B cell (primary cell): ENCODE measurements at regions not wholly inside any gene's neighbourhood (a gene's known extent, or its start where the extent isn't known, plus 50 kb on each side); places are given as distances from the start of the nearest gene placed in this dataset.

ENCODE experiments used
- EZH2 ChIP-seq: IDR thresholded peaks from 2 replicates; pipeline ENCODE4 v1.6.1; 2012; ENCODE audit warnings: borderline replicate concordance, low read depth, mild to moderate bottlenecking, moderate library complexity, low read length; ENCODE audit not compliant: insufficient read depth, poor library complexity, severe bottlenecking
- TF ChIP-seq, protein P1 (sequence below): fragments of 200-600 bp; IDR thresholded peaks from one replicate; pipeline ENCODE4 v1.8.0; 2022; ENCODE audit warnings: antibody characterized with exemption, mild to moderate bottlenecking

DNA sequence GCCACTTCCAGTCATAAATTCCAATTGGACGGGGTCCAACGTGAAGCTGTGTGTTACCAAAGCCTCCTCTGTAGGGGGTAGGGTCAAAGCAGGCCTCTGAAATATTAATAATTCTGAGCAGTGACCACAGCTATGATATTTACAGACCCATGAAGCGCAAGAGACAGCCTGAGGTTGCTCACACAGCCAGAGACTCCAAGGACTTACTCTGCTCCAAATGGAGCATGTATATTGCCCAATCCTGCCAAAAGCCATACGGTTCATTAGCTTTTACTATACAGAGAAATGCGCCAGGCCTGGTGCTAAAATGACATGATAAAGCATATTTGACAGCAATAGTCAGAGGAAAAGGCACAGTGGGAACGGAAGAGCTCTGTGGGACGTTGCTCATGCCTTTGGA, 151.3 kb downstream of the PAH start:
- TF ChIP-seq, protein P1, sequence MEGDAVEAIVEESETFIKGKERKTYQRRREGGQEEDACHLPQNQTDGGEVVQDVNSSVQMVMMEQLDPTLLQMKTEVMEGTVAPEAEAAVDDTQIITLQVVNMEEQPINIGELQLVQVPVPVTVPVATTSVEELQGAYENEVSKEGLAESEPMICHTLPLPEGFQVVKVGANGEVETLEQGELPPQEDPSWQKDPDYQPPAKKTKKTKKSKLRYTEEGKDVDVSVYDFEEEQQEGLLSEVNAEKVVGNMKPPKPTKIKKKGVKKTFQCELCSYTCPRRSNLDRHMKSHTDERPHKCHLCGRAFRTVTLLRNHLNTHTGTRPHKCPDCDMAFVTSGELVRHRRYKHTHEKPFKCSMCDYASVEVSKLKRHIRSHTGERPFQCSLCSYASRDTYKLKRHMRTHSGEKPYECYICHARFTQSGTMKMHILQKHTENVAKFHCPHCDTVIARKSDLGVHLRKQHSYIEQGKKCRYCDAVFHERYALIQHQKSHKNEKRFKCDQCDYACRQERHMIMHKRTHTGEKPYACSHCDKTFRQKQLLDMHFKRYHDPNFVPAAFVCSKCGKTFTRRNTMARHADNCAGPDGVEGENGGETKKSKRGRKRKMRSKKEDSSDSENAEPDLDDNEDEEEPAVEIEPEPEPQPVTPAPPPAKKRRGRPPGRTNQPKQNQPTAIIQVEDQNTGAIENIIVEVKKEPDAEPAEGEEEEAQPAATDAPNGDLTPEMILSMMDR = no peak
- TF ChIP-seq EZH2 = no peak
